ENCODE measurements at regions not wholly inside any gene's neighbourhood (a gene's known extent, or its start where the extent isn't known, plus 50 kb on each side); places are given as distances from the start of the nearest gene placed in this dataset.

DNA sequence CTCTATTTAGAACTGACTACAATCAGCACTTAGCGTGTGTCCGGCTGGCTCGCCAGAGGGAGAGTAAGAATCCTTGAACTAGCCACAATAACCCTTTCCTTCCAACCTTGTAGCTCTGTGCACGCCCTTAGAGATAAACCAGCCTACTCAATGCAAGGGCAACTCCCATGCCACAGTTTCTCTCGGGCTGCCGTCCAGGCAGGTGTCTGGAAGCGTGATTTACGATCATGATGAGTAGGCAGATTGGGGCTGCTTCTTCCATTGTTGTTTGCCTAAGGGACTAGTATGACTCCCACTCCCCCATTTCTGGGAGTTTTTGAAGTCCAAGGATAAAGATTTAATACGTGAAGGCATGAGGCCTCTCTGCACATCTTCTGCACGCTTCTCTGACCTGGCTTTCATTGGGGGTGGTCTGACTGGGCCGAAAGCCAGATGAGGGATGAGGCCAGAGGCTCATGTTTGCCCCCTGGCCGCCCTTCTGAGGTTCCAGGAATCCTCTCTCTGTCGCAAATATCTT lies 134.0 kb upstream of the MYO10 start:
- intact Hi-C loops (cut with DNase I): no loop called here
- peak overlapping the region in 1 of 3 donors; percentile 1 for H3K4me3 ChIP-seq (ENCODE audit: low read length in 3 of 3)
- FAIRE-seq: no peak
- H3K9ac ChIP-seq (ENCODE audit: low read length in 3 of 3): no peak overlapping the region
- TF ChIP-seq CTCF (IDR thresholded peaks at IDR 0.05; ENCODE audit: borderline replicate concordance, extremely low read depth, insufficient read depth): no peak
- peaks cover 0 to 3% (median 0%) of the 10 kb centered on the region in 3 donors for H3K4me1 ChIP-seq (ENCODE audit: control insufficient read depth in 2 of 3, insufficient read depth in 2 of 3, low read depth in 1 of 3, low read length in 3 of 3)
- H3K9me3 ChIP-seq (ENCODE audit: control insufficient read depth in 2 of 3, insufficient read depth in 1 of 3, low read length in 3 of 3): no peaks in the 10 kb centered on the region
- DNase-seq: peak in 4 of 5 donors; percentile 84 to 93 (median 90)
- H3K27me3 ChIP-seq (ENCODE audit: control insufficient read depth, insufficient read depth, low read length): no peaks in the 10 kb centered on the region
- H3K27ac ChIP-seq (ENCODE audit: low read depth in 2 of 2, low read length in 2 of 2): no peak overlapping the region
- no peaks in the 10 kb centered on the region for H3K36me3 ChIP-seq (ENCODE audit: control insufficient read depth in 2 of 3, insufficient read depth in 3 of 3, low read length in 3 of 3)

DNA sequence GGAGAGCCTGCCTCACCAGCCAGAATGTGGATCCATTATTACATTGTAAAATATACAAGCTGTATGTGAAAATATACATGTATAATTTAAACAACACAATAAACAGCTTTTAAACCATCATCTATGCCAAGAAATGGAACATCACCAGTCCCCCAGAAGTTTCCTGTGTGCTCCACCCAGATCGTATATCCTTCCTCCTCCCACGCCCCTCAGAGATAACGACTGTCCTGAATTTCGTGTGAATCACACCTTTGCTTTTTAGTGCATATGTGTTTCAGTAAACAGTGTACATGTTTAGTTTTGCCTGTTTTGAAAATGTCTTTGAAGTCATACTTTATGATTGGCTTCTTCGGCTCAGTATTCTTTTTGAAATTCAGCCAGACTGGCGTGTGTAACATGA lies 134.6 kb upstream of the MYO10 start:
- Histone ChIP-seq H3K27ac (ENCODE audit: low read depth in 2 of 2, low read length in 2 of 2) (no peak overlapping the region), H3K27me3 (ENCODE audit: control insufficient read depth, insufficient read depth, low read length) (no peaks in the 10 kb centered on the region), H3K9ac (ENCODE audit: low read length in 3 of 3) (no peak overlapping the region), H3K36me3 (ENCODE audit: control insufficient read depth in 2 of 3, insufficient read depth in 3 of 3, low read length in 3 of 3) (no peaks in the 10 kb centered on the region), H3K4me1 (ENCODE audit: control insufficient read depth in 2 of 3, insufficient read depth in 2 of 3, low read depth in 1 of 3, low read length in 3 of 3) (peaks cover 0 to 3% (median 0%) of the 10 kb centered on the region in 3 donors), H3K4me3 (ENCODE audit: low read length in 3 of 3) (no peak overlapping the region), H3K9me3 (ENCODE audit: control insufficient read depth in 2 of 3, insufficient read depth in 1 of 3, low read length in 3 of 3) (no peaks in the 10 kb centered on the region)
- FAIRE-seq (no peak), DNase-seq (peak in 1 of 5 donors; percentile 38)
- no peak for TF ChIP-seq CTCF (IDR thresholded peaks at IDR 0.05; ENCODE audit: borderline replicate concordance, extremely low read depth, insufficient read depth)
- intact Hi-C loops (cut with DNase I): no loop called here

GRCh38 chr5:17075236-17075635 lies 139.1 kb upstream of the MYO10 start:
- Histone ChIP-seq H3K9me3 (ENCODE audit: control insufficient read depth in 2 of 3, insufficient read depth in 1 of 3, low read length in 3 of 3) (no peaks in the 10 kb centered on the region), H3K4me1 (ENCODE audit: control insufficient read depth in 2 of 3, insufficient read depth in 2 of 3, low read depth in 1 of 3, low read length in 3 of 3) (no peaks in the 10 kb centered on the region), H3K36me3 (ENCODE audit: control insufficient read depth in 2 of 3, insufficient read depth in 3 of 3, low read length in 3 of 3) (no peaks in the 10 kb centered on the region), H3K4me3 (ENCODE audit: low read length in 3 of 3) (no peak overlapping the region), H3K27me3 (ENCODE audit: control insufficient read depth, insufficient read depth, low read length) (no peaks in the 10 kb centered on the region), H3K9ac (ENCODE audit: low read length in 3 of 3) (no peak overlapping the region), H3K27ac (ENCODE audit: low read depth in 2 of 2, low read length in 2 of 2) (no peak overlapping the region)
- no peak for TF ChIP-seq CTCF (IDR thresholded peaks at IDR 0.05; ENCODE audit: borderline replicate concordance, extremely low read depth, insufficient read depth)
- peak in 2 of 5 donors; percentile 63 to 83 for DNase-seq
- FAIRE-seq: no peak
- intact Hi-C loops (cut with DNase I): no loop called here

GRCh38 chr5:17076272-17076671 lies 140.2 kb upstream of the MYO10 start:
- no peak for TF ChIP-seq CTCF (IDR thresholded peaks at IDR 0.05; ENCODE audit: borderline replicate concordance, extremely low read depth, insufficient read depth)
- intact Hi-C loops (cut with DNase I): no loop called here
- H3K4me3 ChIP-seq (ENCODE audit: low read length in 3 of 3): no peak overlapping the region
- DNase-seq (no peak), FAIRE-seq (no peak)
- H3K9me3 ChIP-seq (ENCODE audit: control insufficient read depth in 2 of 3, insufficient read depth in 1 of 3, low read length in 3 of 3): no peaks in the 10 kb centered on the region
- no peak overlapping the region for H3K27ac ChIP-seq (ENCODE audit: low read depth in 2 of 2, low read length in 2 of 2)
- H3K27me3 ChIP-seq (ENCODE audit: control insufficient read depth, insufficient read depth, low read length): no peaks in the 10 kb centered on the region
- no peak overlapping the region for H3K9ac ChIP-seq (ENCODE audit: low read length in 3 of 3)
- H3K4me1 ChIP-seq (ENCODE audit: control insufficient read depth in 2 of 3, insufficient read depth in 2 of 3, low read depth in 1 of 3, low read length in 3 of 3): no peaks in the 10 kb centered on the region
- H3K36me3 ChIP-seq (ENCODE audit: control insufficient read depth in 2 of 3, insufficient read depth in 3 of 3, low read length in 3 of 3): no peaks in the 10 kb centered on the region

Measured in kidney (tissue), 13 donors.